Stimulated activated CD4-positive, alpha-beta T cell treated with anti-CD3 and anti-CD28 coated beads, Interleukin-1b, Interleukin-23, amount 100 ng/mL, for 24 hours (primary cell): ENCODE measurements at regions not wholly inside any gene's neighbourhood (a gene's known extent, or its start where the extent isn't known, plus 50 kb on each side); places are given as distances from the start of the nearest gene placed in this dataset.
"Not testable (repeated sequence)": the region's sequence is repeated elsewhere in the genome, so short reads cannot be mapped to it uniquely, and the experiment has no call there.

Source experiments
- DNase-seq, 4 experiments: peaks; one replicate each; pipeline ENCODE4 v3.0.0-alpha.2; 2020; ENCODE audit warnings: low read depth in 4 of 4, low spot score in 1 of 4

DNA sequence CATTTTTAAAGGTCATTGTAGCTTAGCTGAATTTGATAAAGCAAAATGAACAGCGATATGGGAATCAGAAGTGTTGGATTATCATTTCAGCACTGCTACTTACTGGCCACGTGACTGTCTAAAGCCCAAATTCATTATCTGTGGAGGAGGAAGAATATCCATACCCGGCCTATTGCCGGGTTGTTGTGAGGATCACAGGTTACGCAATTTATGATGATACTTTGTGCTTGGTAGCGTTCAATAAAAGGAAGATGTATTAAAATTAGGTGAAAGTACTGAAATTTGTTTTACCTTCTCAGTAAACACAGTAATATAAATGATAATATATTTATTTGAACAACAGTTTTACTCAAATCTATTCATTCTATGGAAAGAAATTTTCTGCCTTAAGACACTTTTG, 1540.2 kb downstream of the ADGRL3 start:
- DNase-seq: no peak

DNA sequence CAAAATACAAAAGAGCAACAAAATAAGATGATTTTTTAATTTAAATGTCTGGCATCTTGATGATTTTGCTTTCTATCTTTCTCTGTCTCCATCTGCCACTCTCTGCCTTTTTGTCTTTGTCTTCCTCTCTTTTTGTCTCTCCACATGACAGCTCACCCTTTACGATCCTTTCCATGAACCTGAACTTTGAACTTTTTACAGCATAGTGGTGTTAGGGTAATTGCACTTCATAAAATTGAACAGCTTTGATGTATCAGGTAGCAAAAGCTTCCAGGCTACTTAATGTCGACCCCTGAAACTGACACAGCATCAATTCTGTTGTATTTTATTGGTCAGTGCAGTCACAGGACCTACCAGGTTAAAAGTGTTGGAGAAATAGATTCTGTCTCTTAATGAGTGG, 1517.0 kb downstream of the ADGRL3 start:
- DNase-seq: no peak

DNA sequence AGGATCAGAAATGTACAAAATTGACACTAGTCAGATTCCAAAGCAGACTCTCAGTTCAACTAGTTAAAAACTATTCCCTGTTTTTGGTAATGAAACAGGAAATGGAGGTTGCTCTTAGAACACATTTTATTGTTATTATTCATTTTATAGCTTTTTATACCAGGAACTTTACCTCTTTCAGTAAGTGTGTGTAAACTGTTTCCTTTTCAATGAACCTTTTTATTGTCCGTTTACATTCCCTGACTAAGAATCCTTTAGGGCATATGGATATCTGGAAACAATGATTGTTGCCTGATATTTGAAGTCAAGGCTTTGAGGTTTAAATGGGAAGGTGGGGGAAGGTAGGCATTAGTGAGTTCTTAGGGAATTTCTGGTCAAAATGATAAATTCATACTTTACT, 1511.4 kb downstream of the ADGRL3 start:
- no peak for DNase-seq

DNA sequence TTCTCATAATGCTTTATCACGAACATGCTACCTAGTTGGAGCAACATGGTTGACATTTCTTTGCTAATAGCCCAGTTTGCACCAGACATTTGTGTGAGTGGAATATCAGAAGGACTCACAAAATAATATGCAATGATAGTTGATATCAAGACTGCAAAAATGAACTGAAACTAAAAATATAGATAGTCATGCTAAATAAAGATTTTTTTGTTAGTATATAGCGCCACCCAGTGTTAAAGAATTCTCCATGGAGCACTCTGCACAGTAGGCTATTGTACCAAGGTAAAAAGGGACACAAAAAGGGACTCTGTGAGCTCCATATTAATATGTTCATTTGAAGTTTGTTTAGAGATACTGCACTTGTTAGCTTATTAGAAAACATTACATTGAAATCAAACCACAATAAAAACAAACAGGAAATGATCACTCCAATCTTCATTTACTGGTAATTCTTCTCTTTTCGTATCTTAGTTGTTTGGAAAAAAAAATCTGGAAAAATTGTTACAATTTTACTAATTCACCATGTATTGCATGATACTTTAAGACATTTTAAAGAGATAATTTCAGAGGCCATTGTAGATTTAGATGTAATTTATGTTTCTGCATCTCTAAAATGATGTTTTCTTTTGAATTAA, 1509.6 kb downstream of the ADGRL3 start:
- DNase-seq: no peak

DNA sequence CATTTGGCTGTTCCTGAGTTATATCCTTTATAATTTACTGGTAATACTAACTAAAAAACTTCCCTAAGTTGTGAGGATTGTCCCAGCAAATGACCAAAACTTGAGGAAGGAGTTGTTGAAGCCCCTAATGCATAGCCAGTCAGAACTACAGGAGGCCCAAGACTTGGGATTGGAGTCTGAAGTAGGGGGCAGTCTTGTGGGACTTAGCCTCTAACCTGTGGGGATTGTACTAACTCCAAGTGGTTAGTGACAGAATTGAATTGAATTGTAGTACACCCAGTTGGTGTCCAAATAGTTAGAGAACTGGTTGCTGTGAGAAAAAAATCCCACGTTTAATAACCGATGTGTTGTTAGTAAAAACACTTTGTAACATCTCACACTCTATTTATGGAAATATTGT, 1506.3 kb downstream of the ADGRL3 start:
- no peak for DNase-seq

DNA sequence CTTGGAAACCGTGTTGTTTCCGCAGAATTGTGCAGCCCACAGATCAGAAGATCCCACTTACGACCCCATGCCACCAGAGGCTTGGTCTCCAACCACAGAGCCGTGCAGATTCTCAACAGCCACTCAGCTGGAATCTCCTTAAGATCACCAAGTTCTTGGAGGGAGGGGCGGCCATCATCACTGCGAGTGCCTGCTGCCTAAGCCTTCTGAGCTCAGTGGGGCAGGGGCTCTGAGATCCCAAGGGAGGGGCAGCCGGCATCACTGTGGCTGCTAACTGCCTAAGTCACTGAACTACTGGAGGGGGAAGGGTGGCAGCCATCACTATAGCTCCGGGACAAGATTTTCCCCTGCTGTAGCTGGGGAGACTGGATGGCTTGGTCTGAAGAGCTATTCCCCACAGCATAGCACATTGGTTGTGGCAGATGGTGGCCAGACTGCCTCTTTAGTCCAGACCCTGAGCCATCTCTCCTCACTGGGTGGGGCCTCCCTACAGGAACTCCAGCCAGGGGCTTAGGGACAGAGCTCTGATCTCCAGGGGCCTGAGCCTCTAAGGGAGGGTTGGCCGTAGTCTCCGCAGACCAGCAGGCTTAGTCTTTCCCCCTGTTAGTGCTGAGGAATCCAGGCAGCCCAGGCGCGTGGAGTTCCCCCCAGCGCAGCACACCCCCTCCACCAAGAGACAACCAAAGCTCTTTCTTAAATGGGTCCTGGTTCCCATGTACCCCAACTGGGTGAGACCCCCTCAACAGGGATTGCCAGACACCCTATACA, 1483.9 kb downstream of the ADGRL3 start:
- DNase-seq: no peak

DNA sequence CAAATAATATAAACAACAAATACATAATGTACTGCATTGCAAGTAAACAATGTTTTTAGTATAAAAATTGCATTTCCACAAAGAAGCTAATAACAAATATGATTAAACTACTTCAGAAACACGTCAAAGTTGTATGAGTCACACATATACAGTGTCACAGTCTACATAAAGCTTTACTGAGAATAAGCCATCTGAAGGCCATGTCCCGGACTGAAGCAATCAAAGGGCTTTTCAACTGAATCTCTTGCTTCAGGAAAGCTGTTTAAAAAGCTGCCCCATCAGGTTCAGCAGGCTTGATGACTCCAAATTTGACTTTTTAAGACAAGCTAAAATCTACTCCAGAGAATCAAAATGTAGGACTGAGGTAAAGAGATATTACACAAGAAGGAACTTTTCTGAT, 1476.8 kb downstream of the ADGRL3 start:
- DNase-seq: no peak

DNA sequence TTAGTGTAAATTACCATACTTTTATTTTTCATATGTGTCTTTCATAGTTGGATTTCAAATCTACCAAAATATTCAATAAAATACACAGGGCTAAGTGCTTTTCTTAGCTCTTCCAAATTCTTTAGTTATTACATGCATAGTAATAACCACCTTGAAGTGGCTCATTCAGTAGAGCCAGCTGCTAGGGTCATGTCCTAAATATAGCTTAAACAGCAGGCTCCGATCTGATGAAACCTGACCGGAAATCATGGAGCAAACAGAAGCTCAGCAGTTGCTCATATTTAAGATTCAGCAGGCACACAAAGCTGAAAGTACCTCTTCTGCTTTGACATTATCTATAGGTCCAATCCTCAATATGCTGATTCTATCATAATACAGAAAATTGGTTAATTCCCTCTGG, 1470.4 kb downstream of the ADGRL3 start:
- no peak for DNase-seq

DNA sequence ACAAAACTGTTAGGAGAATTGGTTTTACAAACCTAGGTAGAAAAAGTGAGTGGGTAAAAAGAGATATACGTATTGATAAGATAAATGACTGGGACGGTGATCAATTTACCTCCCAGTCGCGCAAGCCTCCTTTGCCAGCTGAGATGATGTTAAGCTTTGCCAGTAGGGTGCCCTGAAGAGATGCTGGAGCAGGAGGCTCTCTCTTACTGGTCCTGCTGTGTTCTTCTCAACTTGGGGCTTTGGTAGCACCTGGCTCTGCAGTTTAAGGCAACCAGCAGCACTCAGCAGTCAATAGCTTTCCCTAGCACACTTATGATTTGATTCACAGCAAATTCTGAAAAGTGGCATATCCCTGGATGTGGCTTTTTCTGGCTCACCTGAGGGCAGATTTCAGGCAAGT, 1461.7 kb downstream of the ADGRL3 start:
- no peak for DNase-seq

DNA sequence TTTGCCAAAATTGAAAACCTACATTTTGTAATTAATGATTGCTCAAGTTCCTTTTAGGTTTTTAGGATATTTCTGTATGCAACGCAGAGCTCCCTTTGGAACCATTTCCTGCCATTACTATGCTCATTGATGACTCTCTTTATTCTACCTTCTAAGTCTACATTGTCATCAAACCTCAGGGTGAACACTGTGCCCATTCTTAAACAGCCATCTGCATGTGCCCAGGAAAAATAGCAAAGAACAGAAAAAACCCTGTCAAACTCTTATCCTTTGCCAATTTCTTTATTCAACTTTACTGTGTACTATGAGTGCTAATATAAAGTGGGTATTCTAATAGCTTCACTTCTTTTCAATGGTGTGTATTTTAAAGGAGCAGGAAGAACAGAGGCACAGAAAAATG, 1455.9 kb downstream of the ADGRL3 start:
- no peak for DNase-seq

DNA sequence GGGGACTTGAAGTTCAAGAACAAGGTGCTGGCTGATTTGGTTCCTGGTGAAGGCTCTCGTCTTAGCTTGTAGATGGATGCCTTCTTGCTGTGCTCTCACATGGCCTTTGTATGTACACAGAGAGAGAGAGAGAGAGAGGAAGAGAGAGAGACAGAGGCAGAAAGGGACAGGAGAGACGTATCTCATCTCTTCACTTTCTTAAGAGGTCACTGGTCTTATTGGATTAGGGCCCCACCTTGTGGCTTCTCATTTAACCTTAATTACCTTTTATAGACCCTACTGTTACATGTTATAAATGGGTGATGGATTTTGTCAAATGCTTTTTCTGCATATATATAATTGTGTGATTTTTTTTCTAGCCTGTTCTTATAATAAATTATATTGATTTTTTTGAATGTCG, 1444.2 kb downstream of the ADGRL3 start:
- DNase-seq: no peak

DNA sequence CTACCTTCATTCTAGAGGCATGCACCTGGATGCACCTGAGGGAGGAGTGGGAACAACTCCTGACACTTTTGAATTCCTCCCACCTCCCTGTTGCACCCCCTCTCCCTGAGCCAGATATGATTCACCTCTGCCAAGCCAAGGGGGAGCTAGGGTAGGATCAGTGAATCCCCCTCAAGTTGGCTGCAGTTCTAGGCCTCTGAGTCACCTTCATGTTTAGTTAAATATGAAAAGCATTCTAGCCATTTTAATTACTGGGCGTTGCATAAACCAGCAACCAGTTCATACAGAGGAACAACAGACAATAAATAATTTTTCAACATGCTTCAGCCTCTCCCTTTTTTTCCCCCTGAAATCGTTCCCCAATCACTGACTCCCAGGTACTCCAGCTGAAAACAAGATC, 1440.2 kb downstream of the ADGRL3 start:
- DNase-seq: no peak

DNA sequence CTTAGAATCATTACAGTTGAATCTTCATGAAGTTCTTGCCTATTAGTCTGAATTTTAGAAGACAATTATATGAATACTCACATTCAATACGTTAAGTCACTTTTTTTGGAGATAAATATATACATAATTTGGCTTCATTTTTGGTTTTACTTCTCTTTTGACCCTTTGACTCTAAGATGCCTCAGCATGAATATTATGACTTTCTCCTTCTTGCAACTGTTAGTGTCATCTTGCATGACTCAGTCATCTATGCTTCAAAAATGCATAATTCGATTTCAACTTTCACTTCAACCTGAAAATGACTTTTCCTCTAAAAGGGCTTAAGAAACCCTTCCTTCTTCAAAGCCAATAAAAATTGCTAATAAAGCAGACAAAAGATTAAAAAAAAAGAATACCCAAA, 1427.5 kb downstream of the ADGRL3 start:
- no peak for DNase-seq

DNA sequence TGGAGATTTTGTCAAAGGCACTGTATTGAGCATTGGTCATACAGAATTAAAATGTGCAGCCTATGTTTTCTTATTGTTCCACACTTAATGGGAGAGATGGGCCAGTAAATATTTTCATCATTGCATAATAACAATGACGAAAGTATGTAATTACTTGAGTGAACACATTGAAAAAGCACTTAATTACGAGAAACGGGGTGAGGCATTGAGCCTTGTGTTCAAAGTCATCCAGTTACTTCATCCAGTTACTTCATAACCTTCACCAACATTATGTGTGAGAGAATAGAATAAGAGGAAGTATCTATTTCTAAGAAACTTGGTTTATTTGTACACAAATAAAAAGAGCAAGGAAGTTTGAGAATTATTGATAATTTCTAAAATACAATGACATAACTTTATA, 1427.0 kb downstream of the ADGRL3 start:
- no peak for DNase-seq

DNA sequence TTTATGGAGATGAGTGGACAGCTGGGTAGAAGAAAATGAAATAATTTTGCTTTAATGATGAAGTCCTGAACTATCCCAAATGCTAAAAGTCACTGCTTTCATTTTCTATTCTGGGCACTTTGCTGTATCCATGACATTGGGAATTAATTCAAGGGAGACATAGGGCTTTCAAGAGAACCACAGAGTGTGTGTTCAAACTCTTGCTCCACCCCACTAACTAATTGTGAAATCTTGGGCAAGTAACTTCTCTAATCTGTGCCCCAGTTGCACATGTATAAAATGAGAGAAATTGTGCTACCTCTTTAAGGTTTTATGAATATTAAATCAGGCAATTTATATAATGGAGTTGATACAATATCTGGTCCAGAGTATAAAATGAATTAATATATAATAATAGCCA, 1422.0 kb downstream of the ADGRL3 start:
- no peak for DNase-seq

DNA sequence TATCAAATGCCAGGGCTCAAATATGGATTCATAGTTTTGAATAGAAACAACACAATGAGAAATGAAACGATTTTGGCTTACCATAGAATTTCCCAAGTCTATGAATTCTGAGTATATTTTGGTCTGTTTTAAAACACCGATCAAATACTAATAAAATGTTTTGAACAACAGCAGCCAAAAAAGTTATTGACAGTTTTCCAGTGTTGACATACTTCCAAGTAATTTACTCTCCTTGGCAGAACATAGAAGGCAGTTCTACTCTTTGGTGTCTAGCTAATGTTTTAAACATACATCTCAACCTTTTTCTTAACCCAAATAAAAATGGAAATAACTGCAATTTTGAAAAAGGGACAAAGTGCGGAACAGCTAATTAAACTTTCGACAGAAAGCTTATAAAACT, 1419.8 kb downstream of the ADGRL3 start:
- DNase-seq: no peak

DNA sequence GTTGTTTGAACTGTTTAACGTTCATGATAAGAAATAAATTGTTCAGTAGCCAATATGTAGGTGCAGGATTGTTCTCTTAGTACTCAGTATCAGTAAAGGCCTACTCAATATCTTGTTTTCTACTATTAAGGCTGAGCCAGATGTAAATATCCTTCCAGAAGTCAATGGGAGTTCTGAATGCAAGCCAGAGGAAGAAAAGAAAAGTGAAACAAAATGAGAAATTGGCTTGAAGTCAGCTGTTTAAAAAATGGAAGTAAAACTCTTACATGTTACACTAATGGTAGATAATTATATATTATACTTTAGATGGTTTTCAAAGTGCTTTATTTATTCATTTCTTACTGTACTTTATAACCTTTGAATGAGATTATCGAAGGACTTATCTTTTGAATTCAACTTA, 1417.9 kb downstream of the ADGRL3 start:
- no peak for DNase-seq

DNA sequence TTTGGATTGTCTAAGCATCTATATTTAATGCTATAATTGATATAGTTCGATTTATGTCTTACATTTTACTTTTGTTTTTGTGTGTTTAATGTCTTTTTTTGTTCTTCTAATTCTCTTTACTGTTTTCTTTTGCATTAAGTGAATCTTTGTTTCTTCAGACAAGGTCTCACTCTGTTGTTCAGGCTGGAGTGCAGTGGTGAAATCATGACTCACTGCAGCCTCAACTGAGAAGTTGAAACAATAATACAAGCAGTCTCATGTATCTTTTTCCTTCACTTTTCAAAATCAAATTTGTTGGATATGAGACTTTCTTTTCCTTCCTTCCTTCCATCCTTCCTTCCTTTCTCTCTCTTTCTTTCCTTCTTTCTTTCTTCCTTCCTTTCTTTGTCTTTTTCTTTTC, 1401.6 kb downstream of the ADGRL3 start:
- DNase-seq: no peak

DNA sequence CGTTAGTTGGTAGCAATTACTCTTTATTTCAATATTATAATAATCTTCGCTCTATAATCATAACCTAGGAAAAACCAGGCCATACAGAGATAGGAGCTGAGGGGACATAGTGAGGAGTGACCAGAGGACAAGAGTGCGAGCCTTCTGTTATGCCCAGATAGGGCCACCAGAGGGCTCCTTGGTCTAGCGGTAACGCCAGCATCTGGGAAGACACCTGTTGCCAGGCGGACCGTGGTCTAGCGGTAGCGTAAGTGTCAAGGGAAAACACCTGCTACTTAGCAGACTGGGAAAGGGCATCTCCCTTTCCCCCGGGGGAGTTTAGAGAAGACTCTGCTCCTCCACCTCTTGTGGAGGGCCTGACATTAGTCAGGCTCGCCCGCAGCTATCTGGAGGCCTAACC, 1395.1 kb downstream of the ADGRL3 start:
- DNase-seq: not testable (repeated sequence)

DNA sequence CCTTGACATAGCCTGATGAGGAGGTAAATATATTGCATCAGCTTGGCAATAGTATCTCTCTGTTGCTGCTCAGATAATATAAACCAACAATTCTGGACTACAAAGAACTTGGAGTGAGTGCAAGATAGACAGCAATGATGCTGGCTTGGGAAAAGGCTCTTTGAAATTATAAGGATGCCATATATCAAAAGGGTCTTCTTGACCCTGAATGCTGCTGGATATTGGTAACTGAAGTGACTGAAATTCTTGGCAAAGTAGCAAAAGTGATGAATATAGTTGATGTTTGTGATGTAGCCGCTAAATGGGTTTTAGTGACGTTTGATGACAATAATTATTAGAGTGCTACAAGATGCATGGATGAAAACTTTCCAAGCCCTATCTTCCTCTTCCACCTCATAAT, 1391.6 kb downstream of the ADGRL3 start:
- no peak for DNase-seq

DNA sequence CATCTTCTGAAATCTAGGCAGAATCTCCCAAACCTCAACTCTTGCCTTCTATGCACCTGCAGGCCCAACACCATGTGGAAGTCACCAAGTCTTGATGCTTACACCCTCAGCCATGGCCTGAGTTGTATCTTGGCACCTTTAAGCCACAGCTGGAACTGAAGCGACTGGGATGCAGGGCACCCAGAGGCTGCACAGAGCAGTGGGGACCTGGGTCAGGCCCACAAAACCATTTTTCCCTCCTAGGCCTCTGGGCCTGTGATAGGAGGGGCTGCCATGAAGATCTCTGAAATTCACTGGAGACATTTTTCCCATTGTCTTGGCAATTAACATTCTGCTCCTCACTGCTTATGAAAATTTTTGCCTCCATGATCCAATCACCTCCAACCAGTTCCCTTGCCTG, 1388.5 kb downstream of the ADGRL3 start:
- DNase-seq: no peak

DNA sequence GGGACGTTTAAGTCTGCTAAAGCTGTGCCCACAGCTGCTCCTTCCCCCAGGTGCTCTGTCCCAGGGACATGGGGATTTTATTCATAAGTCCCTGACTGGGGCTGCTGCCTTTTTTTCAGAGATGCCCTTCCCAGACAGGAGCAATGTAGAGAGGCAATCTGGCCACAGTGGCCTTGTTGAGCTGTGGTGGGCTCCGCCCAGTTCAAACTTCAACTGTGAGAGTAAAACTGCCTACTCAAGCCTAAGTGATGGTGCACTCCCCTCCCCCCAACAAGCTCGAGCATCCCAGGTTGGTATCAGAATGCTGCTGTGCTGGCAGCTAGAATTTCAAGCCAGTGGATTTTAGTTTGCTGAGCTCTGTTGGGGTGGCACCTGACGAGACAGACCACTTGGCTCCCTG, 1371.4 kb downstream of the ADGRL3 start:
- no peak for DNase-seq

DNA sequence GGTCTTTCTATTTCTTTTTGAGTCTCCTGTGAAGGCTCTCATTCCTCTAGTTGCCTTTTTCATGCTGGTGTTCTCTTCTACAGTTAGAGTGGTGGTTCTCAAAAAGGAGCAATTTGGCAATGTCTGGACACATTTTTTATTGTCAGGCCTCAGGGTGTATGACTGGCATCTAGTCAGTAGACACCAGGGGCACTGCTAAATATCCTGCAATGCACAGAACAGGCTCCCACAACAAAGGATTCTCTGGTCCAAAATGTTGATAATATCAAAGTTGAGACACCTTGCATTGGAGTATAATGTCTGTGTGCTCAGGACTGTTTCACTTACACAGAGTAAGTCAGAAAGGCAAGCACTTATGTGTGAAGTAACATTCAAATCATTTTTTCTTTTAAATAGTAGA, 1360.7 kb downstream of the ADGRL3 start:
- no peak for DNase-seq
